ENCODE measurements at regions not wholly inside any gene's neighbourhood (a gene's known extent, or its start where the extent isn't known, plus 50 kb on each side); places are given as distances from the start of the nearest gene placed in this dataset.

- H3K27ac ChIP-seq = no peak overlapping the region
- TF ChIP-seq CTCF (conservative IDR thresholded peaks at IDR 0.05) = no peak
- no peak for TF ChIP-seq ZFX (IDR thresholded peaks at IDR 0.05)
Measured at GRCh38 chr18:52054324-52054723, 285.7 kb upstream of the DCC start.

GRCh38 chr18:52060607-52061304 lies 279.2 kb upstream of the DCC start:
- H3K27ac ChIP-seq = no peak overlapping the region
- TF ChIP-seq CTCF (conservative IDR thresholded peaks at IDR 0.05) = no peak
- TF ChIP-seq ZFX (IDR thresholded peaks at IDR 0.05) = no peak

- H3K27ac ChIP-seq = no peak overlapping the region
- no peak for TF ChIP-seq ZFX (IDR thresholded peaks at IDR 0.05)
- TF ChIP-seq CTCF (conservative IDR thresholded peaks at IDR 0.05) = no peak
Measured at GRCh38 chr18:52063923-52064322, 276.1 kb upstream of the DCC start.

GRCh38 chr18:52069201-52069600 lies 270.8 kb upstream of the DCC start:
- TF ChIP-seq CTCF (conservative IDR thresholded peaks at IDR 0.05) (no peak), ZFX (IDR thresholded peaks at IDR 0.05) (no peak)
- no peak overlapping the region for H3K27ac ChIP-seq

- TF ChIP-seq CTCF (conservative IDR thresholded peaks at IDR 0.05) (no peak), ZFX (IDR thresholded peaks at IDR 0.05) (no peak)
Measured at GRCh38 chr18:52070291-52070756, 269.7 kb upstream of the DCC start.

GRCh38 chr18:52077251-52077983 lies 262.6 kb upstream of the DCC start:
- no peak for TF ChIP-seq CTCF (conservative IDR thresholded peaks at IDR 0.05)
- no peak for TF ChIP-seq ZFX (IDR thresholded peaks at IDR 0.05)
- no peak overlapping the region for H3K27ac ChIP-seq

More at GRCh38 chr18:52070291-52070756, 269.7 kb upstream of the DCC start:
- H3K27ac ChIP-seq = no peak overlapping the region

- TF ChIP-seq CTCF (conservative IDR thresholded peaks at IDR 0.05) (no peak), ZFX (IDR thresholded peaks at IDR 0.05) (no peak)
- H3K27ac ChIP-seq = no peak overlapping the region
Measured at GRCh38 chr18:52082246-52082645, 257.8 kb upstream of the DCC start.

Measured in C4-2B (cell line).